ENCODE measurements at regions not wholly inside any gene's neighbourhood (a gene's known extent, or its start where the extent isn't known, plus 50 kb on each side); places are given as distances from the start of the nearest gene placed in this dataset.

DNA sequence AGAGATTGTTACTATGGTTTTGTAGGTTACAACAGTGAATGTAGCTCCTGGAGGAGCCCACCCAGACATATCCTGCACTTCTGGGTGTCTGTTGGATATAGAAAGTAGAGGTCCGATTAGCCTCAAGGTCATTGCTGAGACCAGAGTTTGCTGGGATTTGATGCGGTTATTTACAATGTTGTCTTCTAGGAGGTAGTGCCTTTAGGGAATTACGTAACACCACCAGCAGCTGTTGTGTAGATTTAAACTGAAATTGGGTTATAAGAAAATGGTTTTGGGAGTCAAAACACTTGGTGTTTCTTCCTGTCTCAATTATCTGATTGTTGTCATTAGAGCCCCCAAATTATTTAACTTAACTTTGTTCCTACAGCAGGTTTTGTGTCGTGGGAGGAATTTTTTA is 225.3 kb upstream of the PELI2 start:
- TF ChIP-seq, protein P1, sequence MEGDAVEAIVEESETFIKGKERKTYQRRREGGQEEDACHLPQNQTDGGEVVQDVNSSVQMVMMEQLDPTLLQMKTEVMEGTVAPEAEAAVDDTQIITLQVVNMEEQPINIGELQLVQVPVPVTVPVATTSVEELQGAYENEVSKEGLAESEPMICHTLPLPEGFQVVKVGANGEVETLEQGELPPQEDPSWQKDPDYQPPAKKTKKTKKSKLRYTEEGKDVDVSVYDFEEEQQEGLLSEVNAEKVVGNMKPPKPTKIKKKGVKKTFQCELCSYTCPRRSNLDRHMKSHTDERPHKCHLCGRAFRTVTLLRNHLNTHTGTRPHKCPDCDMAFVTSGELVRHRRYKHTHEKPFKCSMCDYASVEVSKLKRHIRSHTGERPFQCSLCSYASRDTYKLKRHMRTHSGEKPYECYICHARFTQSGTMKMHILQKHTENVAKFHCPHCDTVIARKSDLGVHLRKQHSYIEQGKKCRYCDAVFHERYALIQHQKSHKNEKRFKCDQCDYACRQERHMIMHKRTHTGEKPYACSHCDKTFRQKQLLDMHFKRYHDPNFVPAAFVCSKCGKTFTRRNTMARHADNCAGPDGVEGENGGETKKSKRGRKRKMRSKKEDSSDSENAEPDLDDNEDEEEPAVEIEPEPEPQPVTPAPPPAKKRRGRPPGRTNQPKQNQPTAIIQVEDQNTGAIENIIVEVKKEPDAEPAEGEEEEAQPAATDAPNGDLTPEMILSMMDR (conservative IDR thresholded peaks at IDR 0.05; ENCODE audit: low read depth, low read length), result no peak
- DNase-seq (ENCODE audit: low read depth), result no peak
- H3K4me3 ChIP-seq (ENCODE audit: low read depth, low read length), result no peak overlapping the region

DNA sequence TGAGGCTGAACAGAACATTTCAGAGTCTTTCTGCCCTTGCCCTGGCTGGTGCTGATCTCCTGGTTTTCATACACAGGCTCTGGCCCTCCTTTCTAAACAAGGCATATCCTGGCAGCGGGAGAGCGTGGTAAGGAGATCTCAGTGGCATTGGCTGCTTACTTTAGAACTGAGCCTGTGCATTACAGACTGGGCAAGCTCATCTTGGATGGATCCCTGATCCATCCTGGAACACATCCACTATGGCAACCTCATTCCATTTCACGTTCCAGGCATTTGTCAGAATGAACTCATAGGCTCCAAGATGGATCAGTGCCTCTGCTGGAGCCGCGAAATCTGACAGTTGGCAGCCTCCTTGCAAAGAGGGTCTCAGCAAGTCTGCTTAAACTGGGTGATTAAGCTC is 224.5 kb upstream of the PELI2 start:
- H3K4me3 ChIP-seq (ENCODE audit: low read depth, low read length), result no peak overlapping the region
- TF ChIP-seq, protein P1 (conservative IDR thresholded peaks at IDR 0.05; ENCODE audit: low read depth, low read length), result no peak
- DNase-seq (ENCODE audit: low read depth), result no peak

DNA sequence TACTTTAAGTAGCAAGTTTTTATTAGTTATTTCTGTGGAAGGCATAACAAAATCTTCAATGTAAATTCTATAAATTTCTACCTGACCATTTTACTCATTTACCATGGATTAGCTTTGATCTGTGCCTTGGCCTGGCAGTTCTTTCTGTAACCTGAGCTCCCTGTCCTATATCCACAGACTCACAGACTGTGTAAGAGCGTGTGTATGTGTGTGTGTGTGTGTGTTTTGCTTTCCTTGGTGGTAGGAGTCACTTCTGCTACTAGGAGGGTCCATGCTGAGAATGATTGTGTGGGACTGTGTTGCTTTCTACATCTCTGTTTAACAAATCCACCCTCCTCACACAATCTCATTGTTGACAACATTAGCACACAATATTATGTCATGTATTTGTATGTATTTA is 221.2 kb upstream of the PELI2 start:
- H3K4me3 ChIP-seq (ENCODE audit: low read depth, low read length), result no peak overlapping the region
- TF ChIP-seq, protein P1 (conservative IDR thresholded peaks at IDR 0.05; ENCODE audit: low read depth, low read length), result no peak
- no peak for DNase-seq (ENCODE audit: low read depth)

DNA sequence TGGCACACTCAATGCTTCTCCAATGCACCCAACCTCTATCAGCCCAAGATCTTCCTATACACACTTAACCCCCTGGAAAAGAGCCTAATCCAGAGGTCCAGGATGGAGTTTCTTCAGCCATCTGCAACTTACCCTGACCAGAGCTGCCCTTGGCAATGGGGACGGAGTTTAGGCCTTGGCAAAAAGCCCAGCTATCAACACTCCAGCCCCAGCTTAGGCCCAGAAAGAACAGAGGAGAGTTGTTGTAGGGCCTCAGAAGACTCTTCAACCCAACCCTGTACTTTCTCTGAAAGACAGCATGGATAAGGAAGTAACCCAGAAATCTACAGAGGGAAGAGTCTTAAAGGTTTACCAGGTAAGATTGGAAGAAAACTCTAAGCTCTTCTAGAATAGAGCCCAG is 219.3 kb upstream of the PELI2 start:
- no peak for DNase-seq (ENCODE audit: low read depth)
- TF ChIP-seq, protein P1 (conservative IDR thresholded peaks at IDR 0.05; ENCODE audit: low read depth, low read length), result no peak
- H3K4me3 ChIP-seq (ENCODE audit: low read depth, low read length), result no peak overlapping the region

DNA sequence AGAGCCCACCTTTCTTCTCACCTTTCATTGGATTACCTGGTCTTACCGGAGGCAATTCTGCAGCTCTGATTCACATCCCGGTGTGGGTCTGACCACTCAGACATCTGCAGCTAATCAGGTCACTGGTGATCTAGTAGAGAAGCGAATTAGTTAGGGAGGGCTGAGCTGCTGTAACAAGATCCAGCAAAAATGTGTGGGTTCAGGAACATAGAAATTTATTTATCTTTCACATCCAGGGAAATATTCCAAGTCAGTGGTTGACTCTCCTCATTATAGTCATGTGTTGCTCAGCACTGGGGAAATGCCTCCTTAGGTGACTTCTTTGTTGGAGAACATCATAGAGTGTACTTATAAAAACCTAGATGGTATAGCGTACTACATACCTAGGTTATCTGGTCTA is 218.7 kb upstream of the PELI2 start:
- TF ChIP-seq, protein P1 (conservative IDR thresholded peaks at IDR 0.05; ENCODE audit: low read depth, low read length), result no peak
- H3K4me3 ChIP-seq (ENCODE audit: low read depth, low read length), result no peak overlapping the region
- no peak for DNase-seq (ENCODE audit: low read depth)

DNA sequence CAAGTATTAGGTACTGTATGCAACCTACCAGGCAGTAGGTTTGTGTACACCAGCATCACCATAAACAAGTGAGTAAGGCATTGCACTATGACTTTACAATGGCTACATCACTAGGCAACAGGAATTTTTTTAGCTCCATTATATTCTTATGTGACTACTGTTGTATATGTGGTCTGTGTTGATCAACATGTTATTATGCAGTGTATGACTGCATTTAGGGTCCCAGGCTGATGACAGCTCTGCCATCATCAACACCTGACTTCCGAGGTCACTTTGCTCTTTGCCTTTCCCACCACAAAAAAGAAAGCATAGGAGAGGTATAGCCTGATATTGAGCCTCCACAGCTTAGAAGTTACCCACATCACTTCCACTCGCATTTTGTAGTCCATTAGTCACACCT is 217.5 kb upstream of the PELI2 start:
- TF ChIP-seq, protein P1 (conservative IDR thresholded peaks at IDR 0.05; ENCODE audit: low read depth, low read length), result no peak
- no peak overlapping the region for H3K4me3 ChIP-seq (ENCODE audit: low read depth, low read length)
- no peak for DNase-seq (ENCODE audit: low read depth)

DNA sequence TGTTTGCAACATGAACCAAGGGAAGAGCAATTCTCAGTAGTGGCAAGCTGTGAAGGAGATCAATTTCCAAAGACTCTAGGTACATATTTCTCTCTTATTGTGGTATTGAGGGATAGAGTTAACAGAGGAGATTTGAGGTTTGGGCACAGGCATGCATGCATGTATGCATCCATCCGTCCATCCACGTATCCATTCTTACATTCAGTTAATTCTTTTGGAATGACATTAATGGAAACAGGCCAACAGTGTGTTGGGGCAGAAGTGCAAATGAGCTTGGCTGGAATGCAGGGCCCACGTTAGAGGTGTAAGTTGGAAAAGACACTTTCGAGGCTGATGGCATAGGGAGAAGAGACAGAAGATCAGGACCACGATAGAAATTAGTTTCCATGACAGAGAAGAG is 216.9 kb upstream of the PELI2 start:
- TF ChIP-seq, protein P1 (conservative IDR thresholded peaks at IDR 0.05; ENCODE audit: low read depth, low read length), result no peak
- no peak for DNase-seq (ENCODE audit: low read depth)
- H3K4me3 ChIP-seq (ENCODE audit: low read depth, low read length), result no peak overlapping the region

Data from epithelial cell of proximal tubule (primary cell).